ENCODE measurements at regions not wholly inside any gene's neighbourhood (a gene's known extent, or its start where the extent isn't known, plus 50 kb on each side); places are given as distances from the start of the nearest gene placed in this dataset.

GRCh38 chr9:13607481-13608441 lies 328.3 kb upstream of the MPDZ start:
- Histone ChIP-seq H4K91ac (ENCODE audit: low read length) (no peak overlapping the region), H2AFZ (ENCODE audit: low read depth, low read length) (no peak overlapping the region), H3K27ac (ENCODE audit: low read length, poor library complexity, severe bottlenecking) (no peak overlapping the region), H3K4me1 (ENCODE audit: control insufficient read depth, insufficient read depth, low read depth, low read length) (no peaks in the 10 kb centered on the region), H3K36me3 (ENCODE audit: control insufficient read depth in 1 of 2, insufficient read depth in 2 of 2, low read depth in 1 of 2, low read length in 2 of 2) (no peaks in the 10 kb centered on the region), H3K9ac (ENCODE audit: low read length) (peak overlapping the region; percentile 59), H3K4ac (ENCODE audit: low read depth in 1 of 2, low read length in 2 of 2) (no peak overlapping the region), H2AK5ac (ENCODE audit: low read length, severe bottlenecking) (no peak overlapping the region), H3K4me3 (ENCODE audit: insufficient read depth in 1 of 2, low read depth in 1 of 2, low read length in 2 of 2) (peak overlapping the region in 1 of 2 experiments; percentile 61), H3K9me3 (ENCODE audit: control insufficient read depth, low read length) (no peaks in the 10 kb centered on the region), H3K79me1 (replicated peaks; ENCODE audit: low read length, poor library complexity, severe bottlenecking) (no peaks in the 10 kb centered on the region), H4K8ac (ENCODE audit: low read length) (no peak overlapping the region), H2BK15ac (ENCODE audit: low read depth, poor library complexity, severe bottlenecking) (no peak overlapping the region), H3K4me2 (ENCODE audit: low read length, poor library complexity, severe bottlenecking) (peak overlapping the region; percentile 14), H2BK5ac (ENCODE audit: low read depth, low read length, poor library complexity, severe bottlenecking) (no peak overlapping the region), H3K23ac (ENCODE audit: low read length in 2 of 2) (no peak overlapping the region), H3K27me3 (ENCODE audit: control insufficient read depth in 1 of 2, insufficient read depth in 1 of 2, low read length in 2 of 2) (no peaks in the 10 kb centered on the region), H2BK12ac (ENCODE audit: low read length in 2 of 2) (no peak overlapping the region), H3K18ac (ENCODE audit: low read depth in 1 of 2, low read length in 2 of 2) (no peak overlapping the region), H3K14ac (ENCODE audit: low read length in 2 of 2) (no peak overlapping the region), H2BK120ac (ENCODE audit: low read depth, low read length) (no peak overlapping the region)
- peak; percentile 32 for DNase-seq
- 16% methylated on average over 5 of the region's 6 CpGs for WGBS

DNA sequence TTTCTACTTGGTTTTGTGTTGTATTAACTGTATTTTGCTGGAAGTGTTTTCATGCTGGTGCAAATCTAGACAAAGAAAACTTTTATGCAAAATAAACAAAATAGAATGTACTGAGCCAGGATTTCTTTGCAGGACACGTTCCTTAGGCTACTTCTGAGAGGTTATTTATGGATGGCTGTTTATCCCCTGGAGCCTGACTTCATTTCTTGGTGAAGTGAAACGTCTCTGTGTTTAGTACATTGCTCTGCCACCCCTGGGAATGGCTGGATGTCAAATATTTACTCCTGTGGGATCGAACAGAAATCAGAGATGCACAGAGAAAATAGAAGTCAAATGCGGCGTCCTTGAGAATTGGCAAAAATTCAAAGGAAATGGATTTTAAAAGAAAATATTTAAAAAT lies 327.1 kb upstream of the MPDZ start:
- no peaks in the 10 kb centered on the region for H3K79me1 ChIP-seq (replicated peaks; ENCODE audit: low read length, poor library complexity, severe bottlenecking)
- WGBS = 42% methylated on average over 5 of the region's 5 CpGs
- no peak overlapping the region for H3K23ac ChIP-seq (ENCODE audit: low read length in 2 of 2)
- H3K14ac ChIP-seq (ENCODE audit: low read length in 2 of 2) = no peak overlapping the region
- no peak overlapping the region for H2BK12ac ChIP-seq (ENCODE audit: low read length in 2 of 2)
- H4K91ac ChIP-seq (ENCODE audit: low read length) = no peak overlapping the region
- no peak overlapping the region for H3K4me3 ChIP-seq (ENCODE audit: insufficient read depth in 1 of 2, low read depth in 1 of 2, low read length in 2 of 2)
- H3K9ac ChIP-seq (ENCODE audit: low read length) = no peak overlapping the region
- peak; percentile 6 for DNase-seq
- H4K8ac ChIP-seq (ENCODE audit: low read length) = no peak overlapping the region
- H2BK15ac ChIP-seq (ENCODE audit: low read depth, poor library complexity, severe bottlenecking) = no peak overlapping the region
- H2AK5ac ChIP-seq (ENCODE audit: low read length, severe bottlenecking) = no peak overlapping the region
- no peaks in the 10 kb centered on the region for H3K9me3 ChIP-seq (ENCODE audit: control insufficient read depth, low read length)
- no peaks in the 10 kb centered on the region for H3K4me1 ChIP-seq (ENCODE audit: control insufficient read depth, insufficient read depth, low read depth, low read length)
- H2BK5ac ChIP-seq (ENCODE audit: low read depth, low read length, poor library complexity, severe bottlenecking) = no peak overlapping the region
- no peak overlapping the region for H2AFZ ChIP-seq (ENCODE audit: low read depth, low read length)
- H3K27ac ChIP-seq (ENCODE audit: low read length, poor library complexity, severe bottlenecking) = no peak overlapping the region
- H3K18ac ChIP-seq (ENCODE audit: low read depth in 1 of 2, low read length in 2 of 2) = no peak overlapping the region
- no peaks in the 10 kb centered on the region for H3K27me3 ChIP-seq (ENCODE audit: control insufficient read depth in 1 of 2, insufficient read depth in 1 of 2, low read length in 2 of 2)
- H3K4me2 ChIP-seq (ENCODE audit: low read length, poor library complexity, severe bottlenecking) = no peak overlapping the region
- H3K36me3 ChIP-seq (ENCODE audit: control insufficient read depth in 1 of 2, insufficient read depth in 2 of 2, low read depth in 1 of 2, low read length in 2 of 2) = no peaks in the 10 kb centered on the region
- H3K4ac ChIP-seq (ENCODE audit: low read depth in 1 of 2, low read length in 2 of 2) = no peak overlapping the region
- no peak overlapping the region for H2BK120ac ChIP-seq (ENCODE audit: low read depth, low read length)

DNA sequence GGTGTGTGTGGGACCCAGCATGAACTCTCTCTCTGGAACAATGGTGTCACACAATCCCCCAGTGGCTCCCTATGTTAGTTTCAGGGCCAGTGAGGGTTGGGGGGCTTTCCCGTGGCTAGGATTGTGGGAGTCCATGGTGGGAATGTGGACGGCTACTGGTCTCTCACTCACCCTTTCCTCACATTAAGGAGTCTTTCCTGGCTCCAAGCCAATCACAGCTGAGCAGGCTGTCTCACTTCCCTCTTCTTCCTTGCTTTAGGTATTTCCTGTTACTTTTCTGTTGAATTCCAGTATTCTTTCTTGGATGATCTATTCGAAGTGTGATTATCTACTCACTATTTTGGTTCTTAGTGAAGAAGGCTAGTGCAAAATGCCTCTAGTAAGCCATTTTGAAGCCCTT lies 324.4 kb upstream of the MPDZ start:
- no peak overlapping the region for H4K91ac ChIP-seq (ENCODE audit: low read length)
- WGBS = no CpG with 5 or more reads among the region's 3 CpGs
- no peak overlapping the region for H3K4me2 ChIP-seq (ENCODE audit: low read length, poor library complexity, severe bottlenecking)
- no peak overlapping the region for H3K9ac ChIP-seq (ENCODE audit: low read length)
- no peak overlapping the region for H2BK120ac ChIP-seq (ENCODE audit: low read depth, low read length)
- H3K14ac ChIP-seq (ENCODE audit: low read length in 2 of 2) = no peak overlapping the region
- no peak overlapping the region for H2BK15ac ChIP-seq (ENCODE audit: low read depth, poor library complexity, severe bottlenecking)
- H3K36me3 ChIP-seq (ENCODE audit: control insufficient read depth in 1 of 2, insufficient read depth in 2 of 2, low read depth in 1 of 2, low read length in 2 of 2) = no peaks in the 10 kb centered on the region
- no peak overlapping the region for H2BK5ac ChIP-seq (ENCODE audit: low read depth, low read length, poor library complexity, severe bottlenecking)
- H3K27ac ChIP-seq (ENCODE audit: low read length, poor library complexity, severe bottlenecking) = no peak overlapping the region
- no peak overlapping the region for H3K18ac ChIP-seq (ENCODE audit: low read depth in 1 of 2, low read length in 2 of 2)
- no peak overlapping the region for H3K23ac ChIP-seq (ENCODE audit: low read length in 2 of 2)
- DNase-seq = no peak
- H3K9me3 ChIP-seq (ENCODE audit: control insufficient read depth, low read length) = no peaks in the 10 kb centered on the region
- no peaks in the 10 kb centered on the region for H3K79me1 ChIP-seq (replicated peaks; ENCODE audit: low read length, poor library complexity, severe bottlenecking)
- H2AFZ ChIP-seq (ENCODE audit: low read depth, low read length) = no peak overlapping the region
- H3K4ac ChIP-seq (ENCODE audit: low read depth in 1 of 2, low read length in 2 of 2) = no peak overlapping the region
- H3K27me3 ChIP-seq (ENCODE audit: control insufficient read depth in 1 of 2, insufficient read depth in 1 of 2, low read length in 2 of 2) = no peaks in the 10 kb centered on the region
- H4K8ac ChIP-seq (ENCODE audit: low read length) = no peak overlapping the region
- no peak overlapping the region for H2AK5ac ChIP-seq (ENCODE audit: low read length, severe bottlenecking)
- no peak overlapping the region for H2BK12ac ChIP-seq (ENCODE audit: low read length in 2 of 2)
- no peak overlapping the region for H3K4me3 ChIP-seq (ENCODE audit: insufficient read depth in 1 of 2, low read depth in 1 of 2, low read length in 2 of 2)
- no peaks in the 10 kb centered on the region for H3K4me1 ChIP-seq (ENCODE audit: control insufficient read depth, insufficient read depth, low read depth, low read length)

DNA sequence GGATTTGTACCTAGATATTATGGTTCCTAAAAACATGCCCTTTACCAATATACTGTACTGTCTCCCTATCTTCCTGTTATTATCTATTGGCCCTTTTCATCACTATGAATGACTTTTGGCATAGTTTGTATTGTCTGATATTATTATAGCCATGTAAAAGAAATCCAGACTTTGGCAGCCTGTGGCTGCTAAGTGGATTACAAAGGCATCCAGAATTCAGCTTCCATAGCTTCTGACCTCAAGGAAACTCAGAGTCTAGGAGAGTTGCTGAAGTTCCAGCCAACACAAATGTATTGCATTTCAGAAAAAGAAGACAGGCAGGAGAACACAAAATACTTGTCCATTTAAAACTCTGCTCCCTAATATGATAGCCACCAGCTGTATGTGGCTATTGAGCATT lies 319.2 kb upstream of the MPDZ start:
- H4K91ac ChIP-seq (ENCODE audit: low read length) = no peak overlapping the region
- no peak overlapping the region for H2BK5ac ChIP-seq (ENCODE audit: low read depth, low read length, poor library complexity, severe bottlenecking)
- no peak overlapping the region for H3K4me3 ChIP-seq (ENCODE audit: insufficient read depth in 1 of 2, low read depth in 1 of 2, low read length in 2 of 2)
- no peaks in the 10 kb centered on the region for H3K27me3 ChIP-seq (ENCODE audit: control insufficient read depth in 1 of 2, insufficient read depth in 1 of 2, low read length in 2 of 2)
- no peak overlapping the region for H3K23ac ChIP-seq (ENCODE audit: low read length in 2 of 2)
- H3K4me2 ChIP-seq (ENCODE audit: low read length, poor library complexity, severe bottlenecking) = no peak overlapping the region
- H3K18ac ChIP-seq (ENCODE audit: low read depth in 1 of 2, low read length in 2 of 2) = no peak overlapping the region
- no peaks in the 10 kb centered on the region for H3K36me3 ChIP-seq (ENCODE audit: control insufficient read depth in 1 of 2, insufficient read depth in 2 of 2, low read depth in 1 of 2, low read length in 2 of 2)
- H2BK15ac ChIP-seq (ENCODE audit: low read depth, poor library complexity, severe bottlenecking) = no peak overlapping the region
- no peaks in the 10 kb centered on the region for H3K4me1 ChIP-seq (ENCODE audit: control insufficient read depth, insufficient read depth, low read depth, low read length)
- H2AFZ ChIP-seq (ENCODE audit: low read depth, low read length) = no peak overlapping the region
- H3K14ac ChIP-seq (ENCODE audit: low read length in 2 of 2) = no peak overlapping the region
- H2BK120ac ChIP-seq (ENCODE audit: low read depth, low read length) = no peak overlapping the region
- no peak overlapping the region for H2AK5ac ChIP-seq (ENCODE audit: low read length, severe bottlenecking)
- no peaks in the 10 kb centered on the region for H3K79me1 ChIP-seq (replicated peaks; ENCODE audit: low read length, poor library complexity, severe bottlenecking)
- no peak overlapping the region for H3K4ac ChIP-seq (ENCODE audit: low read depth in 1 of 2, low read length in 2 of 2)
- no peak overlapping the region for H3K27ac ChIP-seq (ENCODE audit: low read length, poor library complexity, severe bottlenecking)
- no peak overlapping the region for H3K9ac ChIP-seq (ENCODE audit: low read length)
- no peak for DNase-seq
- no peak overlapping the region for H2BK12ac ChIP-seq (ENCODE audit: low read length in 2 of 2)
- H3K9me3 ChIP-seq (ENCODE audit: control insufficient read depth, low read length) = no peaks in the 10 kb centered on the region
- no peak overlapping the region for H4K8ac ChIP-seq (ENCODE audit: low read length)
